Tibial artery (tissue), 4 donors: ENCODE measurements at regions not wholly inside any gene's neighbourhood (a gene's known extent, or its start where the extent isn't known, plus 50 kb on each side); places are given as distances from the start of the nearest gene placed in this dataset.

Source experiments
- DNase-seq, 2 donors: peaks; one replicate each; pipeline ENCODE4 v3.0.0-alpha.2; 2019
- H3K27ac ChIP-seq, 2 donors: fragments of 200-600 bp; sonication (generic) in 1 of 2; 1 replicate in 1 of 2; 2 replicates in 1 of 2; pipeline ENCODE4 v1.5.1; 2018 to 2019; ENCODE audit warnings: mild to moderate bottlenecking in 1 of 2
- H3K27me3 ChIP-seq, 2 donors: fragments of 200-600 bp; sonication (generic) in 1 of 2; one replicate each; pipeline versions ENCODE4 v1.5.1 to v1.6.0; 2016 to 2019
- H3K36me3 ChIP-seq, 3 donors: fragments of 200-600 bp; sonication (generic) in 2 of 3; one replicate each; pipeline ENCODE4 v1.5.1; 2016 to 2019; ENCODE audit warnings: mild to moderate bottlenecking in 2 of 3
- H3K4me1 ChIP-seq, 4 donors: fragments of 200-600 bp; sonication (generic) in 2 of 4; 1 replicate in 3 of 4; 2 replicates in 1 of 4; pipeline ENCODE4 v1.5.1; 2016 to 2019
- H3K4me3 ChIP-seq, 2 donors: fragments of 200-600 bp; sonication (generic) in 1 of 2; 1 replicate in 1 of 2; 2 replicates in 1 of 2; pipeline ENCODE4 v1.5.1; 2018 to 2019; ENCODE audit warnings: mild to moderate bottlenecking in 2 of 2
- H3K9me3 ChIP-seq, 3 donors: fragments of 200-600 bp; sonication (generic) in 1 of 3; one replicate each; pipeline ENCODE4 v1.5.1; 2016 to 2019
- intact Hi-C: fragments of 100-400 bp; cut with DNase I; formaldehyde crosslinking; loops from one replicate; pipeline ENCODE4 v1.15.0; 2023; ENCODE audit warnings: low total_unique reads
- TF ChIP-seq, protein P1 (sequence below), 2 experiments: fragments of 200-600 bp in 1 of 2; fragments of 450-650 bp in 1 of 2; IDR thresholded peaks; one replicate each; pipeline ENCODE4 v1.5.1; 2017 to 2019; ENCODE audit warnings: antibody characterized with exemption in 2 of 2, mild to moderate bottlenecking in 1 of 2, moderate library complexity in 1 of 2

DNA sequence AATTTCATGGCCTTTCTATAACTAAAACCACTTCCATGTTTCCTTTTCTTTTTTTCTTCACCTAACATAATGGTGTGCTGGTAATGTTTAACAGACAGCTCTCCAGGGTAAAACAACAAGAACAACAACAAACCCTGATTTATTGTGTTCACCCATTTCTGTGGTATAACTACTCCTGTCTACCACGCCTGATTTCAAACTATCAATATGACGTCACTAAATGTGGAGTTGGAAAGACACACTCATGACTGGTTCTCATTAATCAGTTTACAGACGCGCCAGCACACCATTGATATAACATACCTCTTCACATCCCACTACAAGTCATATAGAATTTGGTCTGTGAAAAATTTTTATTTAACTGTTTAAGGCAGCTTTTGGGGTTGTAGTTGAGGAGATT lies 142.9 kb downstream of the ARRDC3 start:
- no peaks in the 10 kb centered on the region for H3K27me3 ChIP-seq
- no peak for DNase-seq
- H3K4me3 ChIP-seq, result no peak overlapping the region
- H3K36me3 ChIP-seq, result no peaks in the 10 kb centered on the region
- TF ChIP-seq, protein P1, sequence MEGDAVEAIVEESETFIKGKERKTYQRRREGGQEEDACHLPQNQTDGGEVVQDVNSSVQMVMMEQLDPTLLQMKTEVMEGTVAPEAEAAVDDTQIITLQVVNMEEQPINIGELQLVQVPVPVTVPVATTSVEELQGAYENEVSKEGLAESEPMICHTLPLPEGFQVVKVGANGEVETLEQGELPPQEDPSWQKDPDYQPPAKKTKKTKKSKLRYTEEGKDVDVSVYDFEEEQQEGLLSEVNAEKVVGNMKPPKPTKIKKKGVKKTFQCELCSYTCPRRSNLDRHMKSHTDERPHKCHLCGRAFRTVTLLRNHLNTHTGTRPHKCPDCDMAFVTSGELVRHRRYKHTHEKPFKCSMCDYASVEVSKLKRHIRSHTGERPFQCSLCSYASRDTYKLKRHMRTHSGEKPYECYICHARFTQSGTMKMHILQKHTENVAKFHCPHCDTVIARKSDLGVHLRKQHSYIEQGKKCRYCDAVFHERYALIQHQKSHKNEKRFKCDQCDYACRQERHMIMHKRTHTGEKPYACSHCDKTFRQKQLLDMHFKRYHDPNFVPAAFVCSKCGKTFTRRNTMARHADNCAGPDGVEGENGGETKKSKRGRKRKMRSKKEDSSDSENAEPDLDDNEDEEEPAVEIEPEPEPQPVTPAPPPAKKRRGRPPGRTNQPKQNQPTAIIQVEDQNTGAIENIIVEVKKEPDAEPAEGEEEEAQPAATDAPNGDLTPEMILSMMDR (IDR thresholded peaks at IDR 0.05), result no peak
- no peaks in the 10 kb centered on the region for H3K4me1 ChIP-seq
- H3K27ac ChIP-seq, result no peak overlapping the region
- H3K9me3 ChIP-seq, result no peaks in the 10 kb centered on the region
- intact Hi-C loops, result no loop called here

GRCh38 chr5:91235271-91235694 lies 147.8 kb downstream of the ARRDC3 start:
- no peaks in the 10 kb centered on the region for H3K36me3 ChIP-seq
- DNase-seq, result no peak
- no peak overlapping the region for H3K4me3 ChIP-seq
- no peaks in the 10 kb centered on the region for H3K27me3 ChIP-seq
- intact Hi-C loops, result no loop called here
- TF ChIP-seq, protein P1 (IDR thresholded peaks at IDR 0.05), result no peak
- no peak overlapping the region for H3K27ac ChIP-seq
- no peaks in the 10 kb centered on the region for H3K9me3 ChIP-seq
- H3K4me1 ChIP-seq, result peaks cover 0 to 6% (median 0%) of the 10 kb centered on the region in 4 donors

DNA sequence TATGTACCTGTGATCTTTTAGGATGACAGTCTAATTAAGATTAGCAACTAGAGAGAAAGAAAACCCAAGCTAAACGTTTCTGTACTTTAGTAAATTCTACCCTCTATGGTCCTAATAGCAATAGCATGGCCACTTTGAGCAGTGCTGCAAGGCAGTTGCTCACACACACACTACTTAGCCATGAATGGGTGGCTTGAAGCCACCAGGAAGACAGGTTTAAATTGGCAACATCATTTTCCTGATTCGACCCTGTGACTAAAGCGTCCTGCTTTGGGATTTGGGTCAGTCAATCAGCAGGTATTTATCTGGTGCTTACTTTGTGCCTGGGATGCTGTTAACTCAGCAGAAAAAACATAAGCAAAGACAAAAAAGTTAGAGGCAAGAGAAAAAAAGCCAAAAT lies 150.6 kb downstream of the ARRDC3 start:
- DNase-seq, result no peak
- Histone ChIP-seq H3K4me3 (no peak overlapping the region), H3K27ac (no peak overlapping the region), H3K36me3 (no peaks in the 10 kb centered on the region), H3K9me3 (no peaks in the 10 kb centered on the region), H3K4me1 (peaks cover 0 to 7% (median 0%) of the 10 kb centered on the region in 4 donors), H3K27me3 (no peaks in the 10 kb centered on the region)
- intact Hi-C loops, result no loop called here
- TF ChIP-seq, protein P1 (IDR thresholded peaks at IDR 0.05), result no peak

GRCh38 chr5:91229031-91229727 lies 153.9 kb downstream of the ARRDC3 start:
- H3K4me3 ChIP-seq, result no peak overlapping the region
- H3K9me3 ChIP-seq, result no peaks in the 10 kb centered on the region
- no peak for DNase-seq
- peaks cover 0 to 7% (median 0%) of the 10 kb centered on the region in 4 donors for H3K4me1 ChIP-seq
- H3K27me3 ChIP-seq, result no peaks in the 10 kb centered on the region
- intact Hi-C loops, result no loop called here
- no peaks in the 10 kb centered on the region for H3K36me3 ChIP-seq
- TF ChIP-seq, protein P1 (IDR thresholded peaks at IDR 0.05), result no peak
- H3K27ac ChIP-seq, result no peak overlapping the region

DNA sequence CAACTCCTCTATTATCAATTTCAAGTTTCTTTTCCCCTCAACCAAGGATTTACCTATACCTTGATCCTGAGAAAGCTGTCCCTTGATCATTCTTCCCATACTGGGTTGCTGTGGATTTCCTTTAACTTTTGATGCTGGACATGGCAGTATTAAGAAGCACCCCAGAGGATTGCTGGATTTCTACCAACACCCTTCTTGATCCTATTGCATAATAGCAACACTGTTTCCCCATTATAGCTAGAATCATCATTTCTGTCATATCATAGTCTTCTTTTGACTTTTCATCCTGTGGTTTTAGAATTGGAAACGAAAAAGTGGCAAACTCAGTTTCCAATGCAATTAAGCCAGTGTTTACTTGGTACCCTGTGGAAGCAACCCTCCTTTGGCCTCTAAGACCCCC lies 154.9 kb downstream of the ARRDC3 start:
- TF ChIP-seq, protein P1 (IDR thresholded peaks at IDR 0.05), result no peak
- Histone ChIP-seq H3K36me3 (no peaks in the 10 kb centered on the region), H3K9me3 (no peaks in the 10 kb centered on the region), H3K4me3 (no peak overlapping the region), H3K27ac (no peak overlapping the region), H3K27me3 (no peaks in the 10 kb centered on the region), H3K4me1 (peaks cover 0 to 7% (median 0%) of the 10 kb centered on the region in 4 donors)
- no peak for DNase-seq
- intact Hi-C loops, result no loop called here
